Esophagus muscularis mucosa (tissue), 3 donors: ENCODE measurements at regions not wholly inside any gene's neighbourhood (a gene's known extent, or its start where the extent isn't known, plus 50 kb on each side); places are given as distances from the start of the nearest gene placed in this dataset.
"Not testable (repeated sequence)": the region's sequence is repeated elsewhere in the genome, so short reads cannot be mapped to it uniquely, and the experiment has no call there.

Experiments
- POLR2A ChIP-seq: fragments of 450-650 bp; IDR thresholded peaks from one replicate; pipeline ENCODE4 v1.6.1; 2017; ENCODE audit warnings: antibody characterized with exemption, moderate library complexity, mild to moderate bottlenecking, low read depth
- POLR2AphosphoS5 ChIP-seq, 2 donors: sonication (generic); formaldehyde crosslinking; IDR thresholded peaks; one replicate each; pipeline ENCODE4 v1.6.1; 2017; ENCODE audit warnings: antibody characterized with exemption in 2 of 2
- TF ChIP-seq, protein P1 (sequence below), 3 experiments: fragments of 200-600 bp in 2 of 3; fragments of 450-650 bp in 1 of 3; sonication (generic) in 2 of 3; IDR thresholded peaks; one replicate each; pipeline ENCODE4 v1.5.1; 2017 to 2019; ENCODE audit warnings: antibody characterized with exemption in 3 of 3, mild to moderate bottlenecking in 2 of 3, moderate library complexity in 1 of 3

DNA sequence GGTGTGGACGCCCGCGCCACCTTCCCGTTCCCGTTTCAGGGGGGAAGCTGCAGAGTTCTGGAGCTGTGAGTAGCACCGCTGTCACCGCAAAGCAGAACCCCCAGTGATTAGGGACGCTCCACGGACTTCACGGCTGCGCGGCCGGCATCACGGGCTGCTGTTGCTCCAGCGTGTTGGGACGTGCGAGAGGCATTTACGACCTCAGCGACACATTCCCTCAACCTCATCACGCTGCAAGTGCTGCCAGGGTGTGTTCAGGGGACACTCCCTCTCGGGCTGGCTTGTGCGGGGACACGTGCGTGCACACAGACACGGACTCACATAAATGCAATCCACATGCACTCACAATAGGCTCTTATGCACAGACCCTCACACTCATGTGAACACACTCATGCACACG is 187.9 kb downstream of the NPIPB11 start:
- not testable (repeated sequence) for TF ChIP-seq POLR2A; POLR2AphosphoS5 (IDR thresholded peaks at IDR 0.05)
- TF ChIP-seq, protein P1, sequence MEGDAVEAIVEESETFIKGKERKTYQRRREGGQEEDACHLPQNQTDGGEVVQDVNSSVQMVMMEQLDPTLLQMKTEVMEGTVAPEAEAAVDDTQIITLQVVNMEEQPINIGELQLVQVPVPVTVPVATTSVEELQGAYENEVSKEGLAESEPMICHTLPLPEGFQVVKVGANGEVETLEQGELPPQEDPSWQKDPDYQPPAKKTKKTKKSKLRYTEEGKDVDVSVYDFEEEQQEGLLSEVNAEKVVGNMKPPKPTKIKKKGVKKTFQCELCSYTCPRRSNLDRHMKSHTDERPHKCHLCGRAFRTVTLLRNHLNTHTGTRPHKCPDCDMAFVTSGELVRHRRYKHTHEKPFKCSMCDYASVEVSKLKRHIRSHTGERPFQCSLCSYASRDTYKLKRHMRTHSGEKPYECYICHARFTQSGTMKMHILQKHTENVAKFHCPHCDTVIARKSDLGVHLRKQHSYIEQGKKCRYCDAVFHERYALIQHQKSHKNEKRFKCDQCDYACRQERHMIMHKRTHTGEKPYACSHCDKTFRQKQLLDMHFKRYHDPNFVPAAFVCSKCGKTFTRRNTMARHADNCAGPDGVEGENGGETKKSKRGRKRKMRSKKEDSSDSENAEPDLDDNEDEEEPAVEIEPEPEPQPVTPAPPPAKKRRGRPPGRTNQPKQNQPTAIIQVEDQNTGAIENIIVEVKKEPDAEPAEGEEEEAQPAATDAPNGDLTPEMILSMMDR (IDR thresholded peaks at IDR 0.05): not testable (repeated sequence)
